HG02642 (cell line): ENCODE measurements at regions not wholly inside any gene's neighbourhood (a gene's known extent, or its start where the extent isn't known, plus 50 kb on each side); places are given as distances from the start of the nearest gene placed in this dataset.
"Not testable (repeated sequence)": the region's sequence is repeated elsewhere in the genome, so short reads cannot be mapped to it uniquely, and the experiment has no call there.

ENCODE experiments used
- ATAC-seq: cut with Tn5 transposase; IDR thresholded peaks from one replicate; pipeline ENCODE4 v1.9.1; 2021; ENCODE audit warnings: mild to moderate bottlenecking; ENCODE audit not compliant: unreplicated experiment, poor library complexity

DNA sequence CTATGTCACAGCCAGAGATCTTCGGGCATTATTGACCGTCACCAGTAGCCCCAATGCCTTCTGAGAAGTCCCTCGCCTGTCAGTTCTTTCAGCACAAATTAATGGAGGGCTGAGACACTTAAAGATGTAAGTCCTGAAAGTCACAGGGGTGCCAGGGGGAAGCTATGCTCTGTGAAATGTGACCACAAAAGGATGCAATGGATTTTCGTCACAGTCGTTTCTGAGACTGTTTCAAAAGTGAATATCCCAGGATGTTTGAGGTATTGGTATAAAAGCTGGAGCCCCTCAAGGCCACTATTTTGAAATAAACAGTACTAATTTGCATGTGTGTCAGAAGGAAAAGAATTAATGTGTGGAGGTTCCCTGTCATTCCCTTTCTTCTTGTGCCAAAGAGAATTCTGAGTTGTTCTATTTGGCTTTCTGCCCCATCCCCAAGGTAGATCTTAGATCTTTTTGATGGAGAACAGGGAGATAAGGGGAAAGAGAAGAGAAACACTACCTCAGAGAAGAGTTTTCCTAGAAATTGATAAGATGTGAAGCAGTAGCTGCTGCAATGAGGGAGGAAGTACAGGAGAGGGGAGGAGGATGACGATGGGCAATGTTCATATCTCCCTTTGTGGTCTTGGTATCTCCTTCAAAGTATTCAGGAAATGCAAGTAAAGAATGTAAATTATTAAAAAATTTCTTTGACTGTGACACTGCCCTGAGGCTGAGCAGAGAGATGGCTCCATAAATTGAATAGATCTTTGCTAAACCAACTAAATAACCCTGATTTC, 101.8 kb upstream of the NAP1L1 start:
- no peak for ATAC-seq

DNA sequence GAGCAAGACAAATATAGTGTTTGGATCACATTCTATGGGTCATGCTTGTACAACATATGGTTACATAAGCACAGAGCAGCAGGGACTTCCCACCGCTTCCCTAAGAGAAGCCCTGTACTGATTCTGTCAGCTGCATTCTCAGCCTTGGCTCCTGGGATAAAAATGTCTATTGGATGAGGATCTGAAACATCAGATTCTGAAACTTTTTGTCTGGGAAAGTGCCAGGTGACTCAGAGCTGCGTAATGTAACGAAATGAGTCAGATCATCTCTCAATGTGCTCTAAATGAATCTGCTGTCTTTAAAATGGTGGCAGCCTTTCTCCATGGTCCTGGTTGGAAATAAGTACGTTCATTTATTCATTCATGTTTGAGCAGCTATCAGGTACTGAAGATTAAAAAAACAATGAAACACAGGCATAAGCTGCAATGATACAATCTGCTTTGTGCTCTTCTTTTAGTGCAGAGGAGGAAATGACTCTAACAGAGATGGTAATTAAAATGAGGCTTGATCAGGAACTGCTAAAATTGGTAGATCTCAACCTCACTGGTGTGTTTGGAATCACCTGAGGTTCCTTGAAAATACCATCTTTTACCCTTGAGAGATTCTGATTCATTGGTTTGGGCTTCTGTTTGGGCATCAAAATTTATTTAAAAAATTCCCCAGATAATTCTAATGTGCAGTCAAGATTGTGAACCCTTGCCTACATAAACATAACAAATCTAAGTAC, 99.1 kb upstream of the NAP1L1 start:
- peak; percentile 90 for ATAC-seq

DNA sequence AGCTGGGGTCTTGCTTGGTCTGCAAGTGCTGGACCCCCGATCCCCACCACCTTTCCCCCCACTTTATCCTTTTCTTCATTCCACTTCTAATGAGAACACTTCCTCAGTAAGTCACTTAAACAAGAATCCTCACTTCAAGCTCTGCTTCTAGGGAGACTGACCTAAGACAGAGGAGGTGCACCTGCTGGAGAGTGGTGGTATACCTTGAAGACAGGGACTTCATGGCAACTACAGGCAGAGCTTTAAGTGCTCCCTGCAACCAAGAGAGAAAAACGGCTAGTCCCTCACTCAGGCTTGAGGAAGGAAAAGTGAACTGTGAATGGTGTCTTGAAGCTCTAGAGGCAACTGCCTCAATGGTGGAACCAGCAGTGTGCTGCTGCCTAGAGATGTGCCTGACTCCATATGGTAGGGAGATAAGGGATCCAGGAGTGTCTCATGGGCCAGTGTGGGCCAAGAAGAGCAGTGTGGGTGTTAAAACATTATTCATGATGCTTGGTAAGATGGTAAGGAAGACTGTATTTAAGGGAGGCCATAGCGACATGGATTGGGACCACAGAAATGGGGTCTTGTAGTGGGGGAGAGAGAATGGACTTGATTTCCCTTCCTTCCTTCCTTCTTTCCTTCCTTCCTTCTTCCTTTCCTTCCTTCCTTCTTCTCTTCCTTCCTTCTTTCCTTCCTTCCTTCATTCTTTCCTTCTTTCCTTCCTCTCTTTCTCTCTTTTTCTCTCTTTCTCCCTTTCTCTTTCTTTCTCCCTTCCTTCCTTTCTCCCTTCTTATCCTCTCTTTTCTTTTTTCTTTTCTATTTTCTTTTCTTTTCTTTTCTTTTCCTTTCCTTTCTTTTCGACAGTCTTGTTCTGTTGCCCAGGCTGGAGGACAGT, 96.2 kb upstream of the NAP1L1 start:
- ATAC-seq: no peak

DNA sequence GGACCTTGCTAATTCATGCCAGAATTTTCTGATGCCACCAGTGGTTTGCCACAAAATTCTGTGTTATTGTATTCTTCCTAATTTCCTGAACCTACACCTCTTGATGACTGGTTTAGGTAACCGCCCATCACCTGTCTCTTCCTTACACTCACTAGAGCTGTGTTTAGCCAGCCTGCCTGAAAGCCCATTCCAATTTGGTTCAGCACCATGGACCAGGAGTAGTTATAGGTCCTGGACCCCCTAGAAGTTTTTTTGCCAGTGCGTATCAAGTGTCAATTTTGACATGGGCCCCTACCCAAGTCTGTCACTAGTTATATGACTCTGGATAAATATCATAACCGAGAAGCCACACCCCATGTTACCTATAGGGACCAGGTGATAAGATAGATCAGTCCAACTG, 94.0 kb upstream of the NAP1L1 start:
- ATAC-seq: no peak

DNA sequence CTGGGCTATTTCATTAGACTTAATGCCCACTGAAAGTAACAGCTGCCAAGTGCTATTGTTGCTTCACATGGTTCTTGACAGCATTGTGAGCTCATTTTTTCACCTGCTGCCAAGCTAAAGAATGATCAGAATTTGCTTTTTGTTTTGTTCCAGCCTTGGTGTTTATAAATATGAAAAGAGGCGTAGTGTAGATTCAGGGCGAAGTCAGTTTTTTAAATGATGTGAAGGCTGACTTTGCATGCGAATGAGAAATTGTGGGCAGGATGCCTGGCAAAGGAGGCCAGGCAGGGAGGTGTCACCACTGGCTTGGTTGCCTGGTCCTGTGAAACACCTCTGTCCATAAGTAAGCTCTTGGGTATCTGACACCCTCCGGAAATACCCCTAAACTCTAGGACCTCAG, 93.3 kb upstream of the NAP1L1 start:
- ATAC-seq: no peak

DNA sequence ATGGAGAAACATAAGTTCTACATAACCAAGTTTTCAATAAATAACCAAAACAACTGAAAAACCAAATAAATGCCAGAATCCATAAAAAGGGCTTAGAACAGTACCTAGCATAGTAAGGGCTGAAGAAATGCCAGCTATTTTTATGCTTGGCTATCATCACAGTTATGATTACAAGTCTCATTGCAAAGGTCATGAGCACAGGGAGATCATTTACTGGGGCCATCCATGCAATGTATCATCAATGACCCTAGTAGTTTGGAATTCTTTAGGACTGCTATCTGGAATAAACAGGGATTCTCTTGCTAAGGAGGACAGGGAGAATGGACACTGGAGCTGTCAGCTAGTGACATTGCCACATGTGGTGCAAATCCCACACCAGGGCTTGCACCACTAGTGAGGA, 92.5 kb upstream of the NAP1L1 start:
- ATAC-seq: no peak

DNA sequence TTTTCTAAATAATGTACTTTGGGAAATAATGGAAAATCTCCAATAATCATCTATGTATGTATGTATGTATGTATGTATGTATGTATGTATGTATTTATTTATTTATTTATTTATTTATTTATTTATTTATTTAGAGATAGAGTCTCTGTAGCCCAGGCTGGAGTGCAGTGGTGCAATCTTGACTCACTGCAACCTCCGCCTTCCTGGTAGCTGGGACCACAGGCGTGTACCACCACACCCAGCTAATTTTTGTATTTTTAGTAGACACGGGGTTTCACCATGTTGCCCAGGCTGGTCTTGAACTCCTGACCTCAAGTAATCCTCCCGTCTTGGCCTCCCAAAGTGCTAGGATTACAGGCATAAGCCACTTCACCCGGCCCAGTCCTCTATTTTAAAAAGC, 91.5 kb upstream of the NAP1L1 start:
- ATAC-seq: not testable (repeated sequence)

DNA sequence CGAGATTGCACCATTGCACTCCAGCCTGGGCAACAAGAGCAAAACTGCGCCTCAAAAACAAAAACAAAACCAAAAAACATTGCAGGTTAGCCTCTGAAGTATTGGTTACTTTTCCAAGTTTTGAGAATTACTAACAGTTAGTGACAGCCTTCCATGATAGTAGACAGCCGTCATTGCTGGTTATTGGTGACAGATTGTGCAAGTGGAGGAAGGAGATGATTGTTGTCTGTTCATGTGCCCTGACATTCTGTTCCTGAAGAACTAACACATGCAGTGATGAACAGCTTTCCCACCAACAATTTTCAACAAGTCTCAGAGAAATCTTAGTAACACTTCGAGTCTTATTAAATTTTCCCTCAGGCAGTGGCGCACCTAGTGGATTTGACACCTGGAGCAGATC, 89.3 kb upstream of the NAP1L1 start:
- ATAC-seq: no peak

DNA sequence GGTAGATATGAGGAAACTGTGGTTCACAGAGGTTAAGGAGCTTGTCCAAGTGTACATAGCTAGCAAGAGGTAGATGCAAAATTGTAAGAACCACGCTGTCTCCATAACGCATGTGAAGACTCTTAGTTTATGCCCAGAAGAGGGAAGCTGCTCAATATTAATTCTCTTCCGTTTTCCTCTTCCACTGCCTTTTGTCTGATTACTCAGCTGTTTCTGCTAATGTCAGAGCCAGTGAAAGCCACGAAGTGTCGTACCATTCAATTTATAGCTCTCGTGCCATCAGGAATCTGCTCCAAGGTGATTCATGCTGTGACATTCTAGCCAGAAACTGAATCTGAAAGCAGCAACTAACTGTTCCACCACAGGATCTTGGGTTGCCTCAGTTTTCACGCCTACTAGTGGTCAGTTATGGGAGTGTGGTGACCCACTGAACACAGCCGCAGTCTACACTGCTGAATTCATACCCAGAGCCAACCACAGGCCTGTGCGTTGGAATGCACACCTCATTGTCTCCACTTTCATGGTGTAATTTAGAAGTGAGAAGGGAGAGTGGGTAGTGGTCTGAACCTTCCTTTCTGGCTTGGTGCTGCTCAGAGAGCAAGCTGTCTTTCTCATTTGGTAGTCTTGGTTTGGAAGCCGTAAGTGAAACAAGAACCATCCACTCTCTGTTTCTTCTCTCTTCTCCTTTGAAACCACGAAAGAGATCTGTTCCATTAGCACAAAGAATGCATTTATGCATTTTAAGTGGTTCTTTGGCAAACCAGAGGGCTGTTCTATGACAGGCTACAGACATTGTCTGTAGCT, 74.2 kb upstream of the NAP1L1 start:
- peak; percentile 98 for ATAC-seq

DNA sequence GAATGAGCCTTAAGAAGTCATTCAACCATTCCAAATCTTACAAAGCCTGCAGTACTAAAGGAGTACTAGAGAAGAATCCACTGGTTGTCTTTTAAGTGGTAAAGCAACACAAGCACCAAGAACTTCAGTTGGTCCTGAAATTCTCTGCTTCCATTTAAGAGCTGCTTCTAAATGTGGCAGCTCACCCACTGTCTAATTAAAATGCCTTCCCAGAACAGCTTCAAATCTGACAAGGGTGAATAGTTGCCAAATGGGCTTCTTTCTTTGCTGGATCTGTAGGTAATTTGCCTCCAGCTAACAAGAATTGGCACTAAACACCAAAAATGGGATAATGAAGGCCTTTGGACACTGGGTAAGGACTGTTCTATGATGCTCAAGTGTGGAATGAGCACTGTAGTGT, 72.2 kb upstream of the NAP1L1 start:
- no peak for ATAC-seq

DNA sequence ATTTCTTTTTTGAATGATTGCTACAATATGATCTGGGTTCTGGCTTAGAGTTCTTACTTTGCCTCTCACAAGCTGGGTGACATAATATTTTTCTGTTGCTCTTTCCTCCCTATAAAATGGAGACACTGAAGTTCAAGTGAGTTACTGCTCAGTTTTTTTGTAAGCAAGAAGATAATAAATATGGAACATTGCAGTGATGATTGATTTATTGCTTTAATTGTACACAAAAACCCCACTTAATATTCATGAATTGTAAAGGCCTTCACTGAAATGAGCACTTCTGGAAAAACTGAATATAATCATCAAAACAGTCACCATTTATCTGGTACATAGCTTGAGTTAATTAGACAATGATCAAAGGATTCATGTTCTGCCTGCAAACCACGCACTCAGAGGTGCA, 71.8 kb upstream of the NAP1L1 start:
- no peak for ATAC-seq

DNA sequence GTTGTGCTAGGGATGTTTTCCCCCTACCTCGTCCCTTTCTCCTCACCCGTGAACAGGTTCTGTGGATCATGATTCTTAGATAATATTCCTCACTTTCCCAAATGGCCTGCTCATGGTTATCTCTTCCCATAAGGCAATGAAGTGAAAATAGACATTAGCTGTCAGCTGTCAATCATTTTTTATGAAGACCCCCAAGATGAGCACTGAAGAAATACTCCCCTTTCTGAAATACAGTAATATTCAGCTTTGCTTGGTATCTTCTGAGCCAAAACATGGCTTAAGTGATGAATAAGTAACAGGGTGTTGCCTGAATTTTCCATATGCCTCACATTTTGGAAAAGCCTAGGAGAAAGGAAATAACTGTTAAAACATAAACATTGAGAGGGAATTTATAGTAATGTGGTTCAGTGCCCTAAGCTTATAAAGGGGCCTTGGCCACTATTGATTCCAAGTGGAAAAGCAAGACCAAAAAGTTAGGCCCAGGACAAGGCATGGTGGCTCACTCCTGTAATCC, 70.7 kb upstream of the NAP1L1 start:
- ATAC-seq: no peak

DNA sequence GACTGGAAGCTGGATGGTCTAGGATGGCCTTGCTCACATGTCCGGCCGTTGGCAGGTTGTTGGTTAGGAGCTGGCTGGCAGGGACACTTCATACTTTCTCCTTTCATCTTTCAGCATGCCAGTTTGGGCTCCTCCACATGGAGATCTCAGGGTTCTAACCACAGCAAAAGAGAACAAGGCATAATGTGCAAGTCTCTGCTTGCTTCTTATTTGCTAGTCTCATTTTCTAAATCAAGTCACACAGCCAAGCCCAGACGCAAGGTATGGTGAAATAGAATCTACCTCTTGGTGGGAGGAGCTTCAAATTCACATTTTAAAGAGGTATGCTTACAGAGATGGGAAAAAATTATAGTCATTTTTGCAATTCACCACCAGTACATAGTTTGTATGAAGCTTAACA, 69.1 kb upstream of the NAP1L1 start:
- no peak for ATAC-seq

DNA sequence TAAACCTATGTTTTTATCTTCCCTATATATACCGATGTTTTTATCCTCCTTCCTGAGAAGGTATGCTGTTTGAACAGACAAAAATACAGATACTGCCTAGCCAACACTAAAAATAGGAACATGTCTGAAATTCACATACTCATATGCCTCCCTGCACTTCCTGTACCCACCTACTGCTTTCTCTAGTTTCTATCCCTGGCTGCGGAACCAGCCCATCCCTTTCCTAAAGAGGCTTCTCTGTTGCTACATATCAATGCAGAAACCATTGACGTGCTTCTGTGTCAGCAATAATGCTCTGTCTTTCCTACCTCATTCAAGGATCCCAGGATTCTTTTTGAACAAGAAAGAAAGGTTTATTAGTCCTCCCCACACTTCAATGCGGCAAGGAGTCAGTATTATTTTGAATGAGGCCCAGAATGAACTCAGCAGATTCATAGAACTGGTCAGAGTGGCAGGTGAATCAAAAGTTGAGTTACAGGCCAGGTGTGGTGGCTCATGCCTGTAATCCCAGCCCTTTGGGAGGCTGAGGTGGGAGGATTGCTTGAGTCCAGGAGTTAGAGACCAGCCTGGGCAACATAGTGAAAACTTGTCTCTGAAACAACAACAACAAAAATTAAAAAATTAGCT, 67.8 kb upstream of the NAP1L1 start:
- peak; percentile 89 for ATAC-seq

DNA sequence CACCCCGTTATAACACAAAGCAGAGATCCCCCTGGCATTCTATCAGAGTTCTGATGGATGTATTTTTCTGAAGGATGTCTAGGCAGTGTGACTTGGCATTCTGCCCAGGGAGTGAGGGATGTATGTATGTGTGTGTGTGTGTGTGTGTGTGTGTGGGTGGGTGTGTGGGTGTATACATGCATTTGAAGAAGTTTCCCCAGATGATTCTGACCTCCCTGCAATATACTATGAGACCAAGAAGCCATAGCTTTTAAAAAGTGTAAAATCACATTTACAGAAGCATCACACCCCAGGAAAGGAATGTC, 59.7 kb upstream of the NAP1L1 start:
- ATAC-seq: peak; percentile 12

DNA sequence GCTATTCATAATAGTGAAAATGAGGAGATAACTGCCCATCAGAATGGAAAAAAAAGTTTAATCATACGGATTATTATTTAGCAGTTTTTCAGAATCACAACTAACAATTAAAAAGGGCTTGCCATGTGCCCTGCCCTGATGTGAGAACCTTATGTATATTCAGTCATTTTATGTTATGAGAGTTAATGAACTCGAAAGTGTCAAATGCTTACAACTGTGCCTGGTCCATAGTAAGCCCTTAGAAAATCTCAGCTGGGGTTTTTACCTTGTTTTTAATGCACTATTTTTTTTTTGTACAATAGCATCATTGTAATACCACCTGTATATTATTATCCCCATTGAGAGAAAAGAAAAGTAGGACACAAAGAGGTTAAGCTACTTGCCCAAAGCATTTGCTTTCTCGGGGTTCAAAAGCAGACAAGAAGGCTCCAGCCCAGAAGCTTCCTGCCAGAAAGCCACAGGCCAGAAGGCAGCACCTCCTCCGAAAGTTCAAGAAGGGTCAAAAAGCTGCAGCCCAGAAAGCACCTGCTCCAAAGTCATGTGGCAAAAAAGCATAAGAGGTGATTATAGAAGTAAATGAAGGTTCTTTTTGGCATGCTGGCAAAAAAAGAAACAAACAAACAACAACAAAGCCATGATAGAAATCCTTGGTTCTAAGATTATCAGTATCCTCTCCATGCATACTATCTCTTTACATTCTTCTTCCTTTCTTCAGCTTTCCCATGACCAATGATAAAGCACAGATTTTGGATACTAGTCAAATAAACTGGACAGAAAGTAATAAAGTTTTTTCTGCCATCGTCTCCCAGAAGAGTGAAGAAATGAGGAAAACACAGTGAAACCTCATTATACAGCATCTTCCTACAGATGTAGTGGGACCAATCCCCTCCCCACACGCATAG, 59.1 kb upstream of the NAP1L1 start:
- ATAC-seq: peak; percentile 99

DNA sequence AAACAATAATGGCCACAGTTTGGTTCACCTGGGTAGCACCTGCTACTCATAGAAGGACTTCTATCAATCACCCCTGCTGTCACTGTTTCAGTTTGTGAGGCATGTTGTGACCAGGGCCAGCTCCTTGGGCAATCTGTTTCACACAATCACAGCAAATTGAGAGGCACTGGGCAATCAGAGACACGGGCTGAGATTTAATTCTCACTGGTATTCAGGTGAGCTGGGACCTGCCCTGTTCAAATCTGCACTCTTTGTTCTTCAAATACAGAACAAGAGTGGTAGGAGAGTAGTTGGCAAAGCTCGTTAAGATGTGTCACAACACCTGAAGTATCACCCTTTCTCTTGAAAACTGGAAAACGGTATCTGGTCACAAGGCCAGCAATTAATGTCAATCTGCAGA, 57.8 kb upstream of the NAP1L1 start:
- no peak for ATAC-seq

DNA sequence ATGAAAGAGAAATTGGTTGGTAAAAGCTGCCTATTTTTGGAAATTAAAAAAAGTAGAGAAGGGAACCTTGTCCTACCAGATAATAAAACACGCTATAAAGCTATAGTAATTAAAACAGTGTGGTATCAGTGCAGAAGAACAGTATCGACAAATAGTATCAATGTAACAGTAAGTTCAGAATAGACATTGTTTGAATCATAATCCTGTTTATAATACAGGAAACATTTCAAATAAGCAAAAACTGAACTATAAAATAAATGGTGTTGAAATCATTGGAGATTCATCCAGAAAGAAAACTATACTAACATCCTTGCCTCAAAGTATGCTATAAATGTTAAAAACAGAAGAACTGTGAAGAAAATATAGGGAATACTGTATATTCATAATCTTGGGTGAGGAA, 54.2 kb upstream of the NAP1L1 start:
- no peak for ATAC-seq

DNA sequence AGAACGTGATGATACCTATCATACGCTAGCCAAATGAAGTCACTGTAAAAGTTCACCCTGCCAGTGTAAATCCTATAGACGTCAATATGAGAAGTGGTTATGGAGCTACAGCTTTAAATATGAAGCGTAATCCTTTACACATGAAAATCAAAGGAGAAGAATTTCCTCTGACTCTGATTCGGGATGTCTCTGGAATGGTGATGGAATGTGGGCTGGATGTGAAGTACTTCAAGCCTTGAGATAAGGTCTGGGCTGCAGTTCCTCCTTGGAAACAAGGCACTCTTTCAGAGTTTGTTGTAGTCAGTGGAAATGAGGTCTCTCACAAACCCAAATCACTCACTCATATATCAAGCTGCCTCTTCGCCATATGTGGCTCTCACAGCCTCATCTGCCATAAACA, 53.1 kb upstream of the NAP1L1 start:
- ATAC-seq: no peak
